ENCODE measurements at regions not wholly inside any gene's neighbourhood (a gene's known extent, or its start where the extent isn't known, plus 50 kb on each side); places are given as distances from the start of the nearest gene placed in this dataset.

GRCh38 chr20:62527781-62528180 is 52.0 kb upstream of the GATA5 start:
- in situ Hi-C loops (cut with MboI; ENCODE audit: low pct_unique_long_range_greater_than_20kb, low sequenced_read_pairs, unreplicated experiment) = no loop called here
- no peak for DNase-seq (ENCODE audit: low spot score)
- no peak for TF ChIP-seq CTCF (IDR thresholded peaks at IDR 0.05; ENCODE audit: extremely low read depth, insufficient read depth, missing control alignments)

- in situ Hi-C loops (cut with MboI; ENCODE audit: low pct_unique_long_range_greater_than_20kb, low sequenced_read_pairs, unreplicated experiment) = no loop called here
- TF ChIP-seq CTCF (IDR thresholded peaks at IDR 0.05; ENCODE audit: extremely low read depth, insufficient read depth, missing control alignments) = no peak
- no peak for DNase-seq (ENCODE audit: low spot score)
These were observed 53.4 kb upstream of the GATA5 start for GRCh38 chr20:62528983-62529891.

- in situ Hi-C loops (cut with MboI; ENCODE audit: low pct_unique_long_range_greater_than_20kb, low sequenced_read_pairs, unreplicated experiment) = no loop called here
- TF ChIP-seq CTCF (IDR thresholded peaks at IDR 0.05; ENCODE audit: extremely low read depth, insufficient read depth, missing control alignments) = no peak
- DNase-seq (ENCODE audit: low spot score) = no peak
These were observed 54.3 kb upstream of the GATA5 start for GRCh38 chr20:62529896-62530642.

- DNase-seq (ENCODE audit: low spot score) = no peak
- in situ Hi-C loops (cut with MboI; ENCODE audit: low pct_unique_long_range_greater_than_20kb, low sequenced_read_pairs, unreplicated experiment) = no loop called here
- TF ChIP-seq CTCF (IDR thresholded peaks at IDR 0.05; ENCODE audit: extremely low read depth, insufficient read depth, missing control alignments) = no peak
These were observed 54.8 kb upstream of the GATA5 start for GRCh38 chr20:62530643-62531032.

GRCh38 chr20:62531046-62531838 is 55.4 kb upstream of the GATA5 start:
- DNase-seq (ENCODE audit: low spot score) = no peak
- in situ Hi-C loops (cut with MboI; ENCODE audit: low pct_unique_long_range_greater_than_20kb, low sequenced_read_pairs, unreplicated experiment) = no loop called here

More at GRCh38 chr20:62531046-62531838, 55.4 kb upstream of the GATA5 start:
- TF ChIP-seq CTCF (IDR thresholded peaks at IDR 0.05; ENCODE audit: extremely low read depth, insufficient read depth, missing control alignments) = no peak

All from GM13977 (cell line).